ENCODE measurements at regions not wholly inside any gene's neighbourhood (a gene's known extent, or its start where the extent isn't known, plus 50 kb on each side); places are given as distances from the start of the nearest gene placed in this dataset.
"Not testable (repeated sequence)": the region's sequence is repeated elsewhere in the genome, so short reads cannot be mapped to it uniquely, and the experiment has no call there.

DNA sequence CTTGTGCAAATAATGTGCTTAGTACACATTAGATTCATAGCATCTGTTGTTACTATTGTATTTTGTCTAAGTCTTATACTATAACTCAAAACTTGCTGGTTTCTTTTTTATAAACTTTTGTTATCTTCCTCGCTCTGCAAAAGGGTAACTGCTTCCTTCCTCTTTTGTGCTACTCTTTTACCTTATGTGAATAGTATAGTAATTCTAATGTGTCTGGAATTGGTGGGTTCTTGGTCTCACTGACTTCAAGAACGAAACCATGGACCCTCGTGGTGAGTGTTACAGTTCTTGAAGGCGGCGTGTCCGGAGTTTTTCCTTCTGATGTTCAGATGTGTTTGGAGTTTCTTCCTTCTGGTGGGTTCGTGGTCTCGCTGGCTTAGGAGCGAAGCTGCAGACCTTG lies 563.1 kb upstream of the LUZP2 start:
- H3K36me3 ChIP-seq (ENCODE audit: control insufficient read depth in 4 of 4, insufficient read depth in 4 of 4, low read length in 4 of 4), result no peaks in the 10 kb centered on the region
- no peaks in the 10 kb centered on the region for H3K4me1 ChIP-seq (ENCODE audit: control insufficient read depth in 5 of 5, insufficient read depth in 5 of 5, low read length in 5 of 5)
- TF ChIP-seq, protein P1, sequence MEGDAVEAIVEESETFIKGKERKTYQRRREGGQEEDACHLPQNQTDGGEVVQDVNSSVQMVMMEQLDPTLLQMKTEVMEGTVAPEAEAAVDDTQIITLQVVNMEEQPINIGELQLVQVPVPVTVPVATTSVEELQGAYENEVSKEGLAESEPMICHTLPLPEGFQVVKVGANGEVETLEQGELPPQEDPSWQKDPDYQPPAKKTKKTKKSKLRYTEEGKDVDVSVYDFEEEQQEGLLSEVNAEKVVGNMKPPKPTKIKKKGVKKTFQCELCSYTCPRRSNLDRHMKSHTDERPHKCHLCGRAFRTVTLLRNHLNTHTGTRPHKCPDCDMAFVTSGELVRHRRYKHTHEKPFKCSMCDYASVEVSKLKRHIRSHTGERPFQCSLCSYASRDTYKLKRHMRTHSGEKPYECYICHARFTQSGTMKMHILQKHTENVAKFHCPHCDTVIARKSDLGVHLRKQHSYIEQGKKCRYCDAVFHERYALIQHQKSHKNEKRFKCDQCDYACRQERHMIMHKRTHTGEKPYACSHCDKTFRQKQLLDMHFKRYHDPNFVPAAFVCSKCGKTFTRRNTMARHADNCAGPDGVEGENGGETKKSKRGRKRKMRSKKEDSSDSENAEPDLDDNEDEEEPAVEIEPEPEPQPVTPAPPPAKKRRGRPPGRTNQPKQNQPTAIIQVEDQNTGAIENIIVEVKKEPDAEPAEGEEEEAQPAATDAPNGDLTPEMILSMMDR (IDR thresholded peaks at IDR 0.05; ENCODE audit: control extremely low read depth, extremely low read depth), result no peak
- DNase-seq, result no peak
- no peak for ATAC-seq (ENCODE audit: insufficient read depth, low FRiP score)
- H3K9ac ChIP-seq (ENCODE audit: insufficient read depth in 1 of 2, low read length in 2 of 2), result no peak overlapping the region
- 43 to 63% methylated on average over 9 of the region's 9 CpGs for WGBS, 2 donors
- peaks cover 0 to 2% (median 0%) of the 10 kb centered on the region in 4 donors for H3K9me3 ChIP-seq (ENCODE audit: control insufficient read depth in 4 of 4, insufficient read depth in 3 of 4, low read length in 3 of 4)
- H3K27me3 ChIP-seq (ENCODE audit: control insufficient read depth in 3 of 3, insufficient read depth in 3 of 3, low read length in 2 of 3), result no peaks in the 10 kb centered on the region
- H3K27ac ChIP-seq (ENCODE audit: low read depth in 1 of 2, low read length in 1 of 2), result no peak overlapping the region
- no peak overlapping the region for H3K4me3 ChIP-seq

DNA sequence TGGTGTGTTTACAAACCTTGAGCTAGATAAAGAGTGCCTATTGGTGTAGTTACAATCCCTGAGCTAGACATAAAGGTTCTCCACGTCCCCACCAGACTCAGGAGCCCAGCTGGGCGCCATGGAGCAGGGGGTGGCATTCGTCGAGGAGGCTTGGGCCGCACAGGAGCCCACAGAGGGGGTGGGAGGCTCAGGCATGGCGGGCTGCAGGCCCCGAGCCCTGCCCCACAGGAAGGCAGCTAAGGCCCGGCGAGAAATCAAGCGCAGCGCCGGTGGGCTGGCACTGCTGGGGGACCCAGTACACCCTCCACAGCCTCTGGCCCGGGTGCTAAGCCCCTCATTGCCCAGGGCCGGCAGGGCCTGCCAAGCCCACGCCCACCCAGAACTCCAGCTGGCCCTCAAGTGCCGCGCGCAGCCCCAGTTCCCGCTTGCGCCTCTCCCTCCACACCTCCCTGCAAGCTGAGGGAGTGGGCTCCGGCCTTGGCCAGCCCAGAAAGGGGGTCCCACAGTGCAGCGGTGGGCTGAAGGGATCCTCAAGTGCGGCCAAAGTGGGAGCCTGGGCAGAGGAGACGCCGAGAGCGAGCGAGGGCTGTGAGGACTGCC lies 562.1 kb upstream of the LUZP2 start:
- DNase-seq; H3K27ac ChIP-seq (ENCODE audit: low read depth in 1 of 2, low read length in 1 of 2); H3K27me3 ChIP-seq (ENCODE audit: control insufficient read depth in 3 of 3, insufficient read depth in 3 of 3, low read length in 2 of 3); ATAC-seq (ENCODE audit: insufficient read depth, low FRiP score); H3K36me3 ChIP-seq (ENCODE audit: control insufficient read depth in 4 of 4, insufficient read depth in 4 of 4, low read length in 4 of 4); H3K9me3 ChIP-seq (ENCODE audit: control insufficient read depth in 4 of 4, insufficient read depth in 3 of 4, low read length in 3 of 4); H3K4me3 ChIP-seq; H3K4me1 ChIP-seq (ENCODE audit: control insufficient read depth in 5 of 5, insufficient read depth in 5 of 5, low read length in 5 of 5); H3K9ac ChIP-seq (ENCODE audit: insufficient read depth in 1 of 2, low read length in 2 of 2): not testable (repeated sequence)
- WGBS, 2 donors, result 92 to 95% methylated on average over 27 of the region's 27 CpGs

DNA sequence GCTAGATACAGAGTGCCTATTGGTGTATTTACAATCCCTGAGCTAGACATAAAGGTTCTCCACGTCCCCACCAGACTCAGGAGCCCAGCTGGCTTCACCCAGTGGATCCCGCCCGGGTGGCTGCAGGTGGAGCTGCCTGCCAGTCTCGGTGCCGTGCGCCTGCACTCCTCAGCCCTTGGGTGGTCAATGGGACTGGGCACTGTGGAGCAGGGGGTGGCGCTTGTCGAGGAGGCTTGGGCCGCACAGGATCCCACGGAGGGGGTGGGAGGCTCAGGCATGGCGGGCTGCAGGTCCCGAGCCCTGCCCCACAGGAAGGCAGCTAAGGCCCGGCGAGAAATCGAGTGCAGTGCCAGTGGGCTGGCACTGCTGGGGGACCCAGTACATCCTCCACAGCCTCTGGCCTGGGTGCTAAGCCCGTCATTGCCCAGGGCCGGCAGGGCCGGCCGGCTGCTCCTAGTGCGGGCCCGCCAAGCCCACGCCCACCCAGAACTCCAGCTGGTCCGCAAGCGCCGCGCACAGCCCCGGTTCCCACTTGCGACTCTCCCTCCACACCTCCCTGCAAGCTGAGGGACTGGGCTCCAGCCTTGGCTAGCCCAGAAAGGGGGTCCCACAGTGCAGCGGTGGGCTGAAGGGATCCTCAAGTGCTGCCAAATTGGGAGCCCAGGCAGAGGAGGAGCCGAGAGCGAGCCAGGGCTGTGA lies 554.6 kb upstream of the LUZP2 start:
- not testable (repeated sequence) for H3K4me1 ChIP-seq (ENCODE audit: control insufficient read depth in 5 of 5, insufficient read depth in 5 of 5, low read length in 5 of 5); ATAC-seq (ENCODE audit: insufficient read depth, low FRiP score); H3K9ac ChIP-seq (ENCODE audit: insufficient read depth in 1 of 2, low read length in 2 of 2); H3K27me3 ChIP-seq (ENCODE audit: control insufficient read depth in 3 of 3, insufficient read depth in 3 of 3, low read length in 2 of 3); DNase-seq; H3K27ac ChIP-seq (ENCODE audit: low read depth in 1 of 2, low read length in 1 of 2); H3K36me3 ChIP-seq (ENCODE audit: control insufficient read depth in 4 of 4, insufficient read depth in 4 of 4, low read length in 4 of 4); H3K9me3 ChIP-seq (ENCODE audit: control insufficient read depth in 4 of 4, insufficient read depth in 3 of 4, low read length in 3 of 4); H3K4me3 ChIP-seq
- 92 to 93% methylated on average over 28 to 31 of the region's 31 CpGs for WGBS, 2 donors

DNA sequence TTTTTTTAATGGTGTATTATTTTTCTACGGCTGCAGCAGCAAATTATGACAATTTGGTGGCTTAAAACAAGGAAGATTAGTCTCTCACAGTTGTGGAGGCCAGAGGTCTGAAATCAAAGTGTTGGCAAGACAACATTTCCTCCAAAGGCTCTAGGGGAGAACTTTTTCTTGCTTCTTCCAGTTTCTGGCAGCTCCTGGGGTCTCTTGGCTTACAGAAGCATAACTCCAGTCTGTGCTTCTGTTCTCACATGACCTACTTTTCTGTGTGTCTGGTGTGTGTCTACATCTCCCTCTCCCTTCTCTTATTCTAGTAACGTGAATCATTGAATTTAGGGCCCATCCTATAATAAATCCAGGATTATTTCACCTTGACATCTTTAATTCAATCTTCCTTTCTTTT lies 551.9 kb upstream of the LUZP2 start:
- Histone ChIP-seq H3K27me3 (ENCODE audit: control insufficient read depth in 3 of 3, insufficient read depth in 3 of 3, low read length in 2 of 3) (no peaks in the 10 kb centered on the region), H3K9ac (ENCODE audit: insufficient read depth in 1 of 2, low read length in 2 of 2) (no peak overlapping the region), H3K4me1 (ENCODE audit: control insufficient read depth in 5 of 5, insufficient read depth in 5 of 5, low read length in 5 of 5) (peaks cover 0 to 9% (median 0%) of the 10 kb centered on the region in 5 donors), H3K27ac (ENCODE audit: low read depth in 1 of 2, low read length in 1 of 2) (no peak overlapping the region), H3K36me3 (ENCODE audit: control insufficient read depth in 4 of 4, insufficient read depth in 4 of 4, low read length in 4 of 4) (no peaks in the 10 kb centered on the region), H3K9me3 (ENCODE audit: control insufficient read depth in 4 of 4, insufficient read depth in 3 of 4, low read length in 3 of 4) (peaks cover 0 to 3% (median 0%) of the 10 kb centered on the region in 4 donors), H3K4me3 (no peak overlapping the region)
- 65 to 75% methylated on average over 2 of the region's 2 CpGs for WGBS, 2 donors
- TF ChIP-seq, protein P1 (IDR thresholded peaks at IDR 0.05; ENCODE audit: control extremely low read depth, extremely low read depth), result no peak
- DNase-seq (peak; percentile 37 to 89 (median 75)), ATAC-seq (ENCODE audit: insufficient read depth, low FRiP score) (no peak)

Data from lung (tissue), 11 donors.